Mesenteric fat pad (tissue), 1 donor: ENCODE measurements at regions not wholly inside any gene's neighbourhood (a gene's known extent, or its start where the extent isn't known, plus 50 kb on each side); places are given as distances from the start of the nearest gene placed in this dataset.

Experiments
- DNase-seq: peaks from one replicate; pipeline ENCODE4 v3.0.0-alpha.2; 2020; ENCODE audit warnings: low spot score
- donor health status: DM: yes; HTN: yes; CAD: no.

DNA sequence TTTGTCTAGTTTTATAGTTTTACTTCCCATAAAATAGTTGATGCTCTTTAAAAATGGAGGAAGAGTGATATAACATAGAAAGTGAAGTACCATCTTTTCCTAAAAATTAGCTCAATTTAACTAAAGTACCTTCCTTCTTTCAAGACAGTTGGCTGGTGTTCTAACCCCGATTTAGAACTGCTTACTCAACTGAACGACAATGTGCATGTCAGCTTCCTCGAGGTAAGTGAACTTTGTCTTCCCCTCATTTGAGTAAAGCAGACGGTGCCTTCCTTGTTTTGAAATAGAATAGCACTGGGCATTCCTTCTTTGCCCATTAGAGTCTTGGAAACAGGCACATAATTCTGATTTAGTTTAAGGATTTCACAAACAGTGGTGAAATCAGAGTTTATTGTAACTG, 1519.2 kb downstream of the EFNB2 start:
- DNase-seq = no peak

DNA sequence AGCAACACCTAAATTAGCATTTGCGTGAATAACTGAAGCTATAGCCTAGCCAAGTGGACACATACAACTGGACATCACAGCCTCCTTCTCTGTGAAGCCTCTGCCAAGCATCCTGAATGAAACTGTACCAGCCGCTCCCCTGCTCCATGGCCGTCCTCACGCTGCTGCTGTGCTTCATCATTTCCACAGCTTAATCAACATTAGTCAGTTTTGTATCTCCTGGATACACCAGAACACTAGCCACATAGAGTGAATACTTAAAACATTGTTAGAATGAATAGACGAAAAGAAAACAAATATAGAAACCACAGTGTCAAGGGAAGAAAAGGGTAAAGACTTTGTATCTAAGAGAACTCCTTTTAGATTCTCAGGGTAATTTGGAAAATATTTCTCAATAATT, 1526.9 kb downstream of the EFNB2 start:
- no peak for DNase-seq

DNA sequence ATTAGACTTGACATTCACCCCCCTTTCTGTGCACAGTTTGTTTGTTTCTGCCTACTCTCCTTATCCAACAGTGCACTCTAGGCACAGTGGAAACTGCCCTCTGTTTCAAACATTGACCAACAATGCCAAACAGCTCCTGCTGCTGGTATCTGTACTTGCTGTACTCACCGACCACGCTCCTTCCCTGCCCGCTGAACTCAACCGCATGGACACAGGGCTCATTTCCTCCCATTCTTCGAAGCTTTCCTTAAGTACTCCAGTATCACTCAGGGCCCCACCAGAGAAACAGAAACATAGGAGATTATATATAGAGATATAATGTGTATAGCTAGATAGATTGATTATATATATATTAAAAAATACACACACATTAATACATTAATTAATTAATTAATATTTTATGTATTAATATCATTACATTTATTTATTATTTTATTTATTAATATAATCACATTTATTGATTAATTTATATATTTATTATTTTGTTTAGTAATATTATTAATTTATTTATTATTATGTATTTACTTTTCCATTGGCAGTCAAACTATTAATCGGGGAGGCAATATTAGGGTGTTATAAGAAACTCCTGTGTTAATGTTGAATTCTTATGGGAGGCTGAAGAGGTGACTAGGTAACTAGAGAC, 1528.2 kb downstream of the EFNB2 start:
- DNase-seq = no peak

DNA sequence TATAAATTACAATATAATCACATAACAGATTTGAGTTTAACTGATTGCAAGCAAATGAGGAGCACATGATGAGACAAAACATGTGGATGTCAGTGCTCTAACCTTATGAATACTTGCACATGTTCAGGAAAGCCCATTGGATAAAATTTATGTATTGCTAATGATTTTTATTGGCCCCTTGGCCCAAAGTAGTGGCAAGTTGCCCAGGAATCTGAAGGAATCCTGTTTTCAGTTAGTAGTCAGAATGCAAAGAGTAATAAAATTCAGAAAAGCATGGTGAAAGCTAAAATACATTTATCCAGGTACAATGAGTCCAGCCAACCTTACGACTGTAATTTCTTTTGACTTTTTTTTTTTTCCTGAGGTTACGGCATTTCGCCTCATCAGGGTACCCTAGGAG, 1539.4 kb downstream of the EFNB2 start:
- no peak for DNase-seq

DNA sequence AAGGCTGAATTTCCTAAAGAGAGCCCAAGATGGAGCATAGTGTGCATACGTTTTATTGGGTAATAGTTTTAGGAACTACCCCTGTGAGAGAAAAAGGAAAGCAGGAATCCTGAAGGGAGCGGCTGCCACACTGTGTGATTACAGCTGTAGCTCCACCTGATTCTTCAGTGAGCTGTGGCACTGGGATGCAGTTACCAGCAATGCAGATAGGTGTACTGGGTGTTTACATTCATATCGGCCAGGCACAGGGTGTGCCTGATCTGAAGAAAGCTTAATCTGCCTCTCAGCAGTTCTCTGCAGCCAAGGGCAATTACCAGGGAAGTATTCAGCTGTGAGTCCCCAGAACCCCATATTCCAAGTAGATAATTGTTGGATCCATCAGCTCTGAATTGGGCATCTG, 1541.8 kb downstream of the EFNB2 start:
- DNase-seq = no peak

DNA sequence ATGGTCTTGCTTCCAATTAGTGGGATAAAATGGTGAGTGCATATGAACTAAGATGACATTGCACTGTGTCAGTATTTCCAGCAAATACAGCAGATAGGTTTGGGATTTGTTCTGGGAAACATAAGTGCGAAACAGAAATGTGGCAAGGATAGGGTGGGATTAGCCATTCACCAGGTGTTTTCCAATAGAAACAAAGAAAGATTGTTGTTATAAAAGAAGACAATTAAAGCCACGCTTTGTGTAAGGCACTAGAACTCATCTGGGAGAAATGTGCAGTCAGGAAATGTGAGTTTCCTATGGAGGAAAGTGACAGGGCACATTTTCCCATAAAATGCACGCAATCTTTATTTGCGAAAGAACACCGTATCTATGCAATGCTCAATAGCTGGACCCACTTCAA, 1547.8 kb downstream of the EFNB2 start:
- DNase-seq = no peak

DNA sequence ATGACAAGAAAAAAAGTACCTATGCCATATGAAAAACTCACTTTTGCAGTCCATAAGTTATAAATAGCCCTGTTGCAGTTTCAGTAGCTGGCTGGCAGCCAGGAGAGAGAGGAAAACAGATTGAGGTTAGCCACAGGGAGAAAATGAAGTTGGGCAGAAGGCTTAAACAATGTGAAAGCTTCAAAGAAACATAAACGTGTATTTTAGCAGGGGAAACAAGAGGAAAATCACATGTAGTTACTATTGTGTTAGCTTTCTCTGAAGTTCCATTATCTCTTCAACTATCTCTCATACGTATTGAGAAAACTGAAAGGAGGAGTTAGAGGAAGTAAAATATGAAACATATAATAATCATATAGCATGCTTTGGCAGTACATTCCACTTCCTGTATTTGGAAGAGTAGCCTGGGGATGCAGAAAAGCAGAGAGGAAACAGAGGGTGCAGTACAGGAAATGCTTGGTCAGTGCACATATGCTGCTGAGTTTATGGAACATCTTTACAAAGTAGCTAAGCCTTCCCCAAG, 1551.1 kb downstream of the EFNB2 start:
- no peak for DNase-seq

DNA sequence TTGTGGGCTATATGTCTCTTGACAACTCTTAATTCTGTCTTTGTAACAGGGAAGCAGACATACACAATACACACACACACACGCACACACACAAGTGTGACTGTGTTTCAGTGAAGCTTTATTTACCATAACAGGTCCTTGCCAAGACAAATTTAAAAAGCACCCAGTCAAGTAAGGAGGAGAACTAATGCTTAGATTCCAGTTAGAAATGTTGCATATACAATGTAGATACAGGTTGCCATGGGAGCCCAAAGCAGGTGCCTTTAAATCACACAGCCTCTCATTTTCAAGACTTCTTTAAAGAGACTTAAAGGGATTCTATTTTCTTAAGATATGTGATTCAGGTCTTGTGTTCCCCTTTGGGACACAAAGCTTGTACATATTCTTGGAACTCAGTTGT, 1551.9 kb downstream of the EFNB2 start:
- no peak for DNase-seq

DNA sequence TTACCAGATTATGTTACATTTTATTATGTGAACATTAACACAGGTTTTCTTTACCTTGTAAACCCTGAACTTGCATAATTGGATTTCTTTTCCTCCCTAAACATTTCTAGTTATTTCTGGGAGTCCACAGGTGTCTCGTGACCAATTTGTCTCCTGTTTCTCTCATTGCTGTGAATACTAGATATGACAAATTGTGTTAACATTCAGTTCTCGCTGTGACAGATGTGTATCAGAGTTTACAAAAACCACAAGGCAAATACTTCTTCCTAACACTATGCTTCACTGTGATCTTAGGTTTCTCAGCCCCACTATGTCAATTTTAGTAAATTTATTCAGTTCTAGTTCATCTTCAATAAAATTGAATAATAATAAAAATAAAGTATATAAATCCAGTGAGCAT, 1554.9 kb downstream of the EFNB2 start:
- DNase-seq = no peak

DNA sequence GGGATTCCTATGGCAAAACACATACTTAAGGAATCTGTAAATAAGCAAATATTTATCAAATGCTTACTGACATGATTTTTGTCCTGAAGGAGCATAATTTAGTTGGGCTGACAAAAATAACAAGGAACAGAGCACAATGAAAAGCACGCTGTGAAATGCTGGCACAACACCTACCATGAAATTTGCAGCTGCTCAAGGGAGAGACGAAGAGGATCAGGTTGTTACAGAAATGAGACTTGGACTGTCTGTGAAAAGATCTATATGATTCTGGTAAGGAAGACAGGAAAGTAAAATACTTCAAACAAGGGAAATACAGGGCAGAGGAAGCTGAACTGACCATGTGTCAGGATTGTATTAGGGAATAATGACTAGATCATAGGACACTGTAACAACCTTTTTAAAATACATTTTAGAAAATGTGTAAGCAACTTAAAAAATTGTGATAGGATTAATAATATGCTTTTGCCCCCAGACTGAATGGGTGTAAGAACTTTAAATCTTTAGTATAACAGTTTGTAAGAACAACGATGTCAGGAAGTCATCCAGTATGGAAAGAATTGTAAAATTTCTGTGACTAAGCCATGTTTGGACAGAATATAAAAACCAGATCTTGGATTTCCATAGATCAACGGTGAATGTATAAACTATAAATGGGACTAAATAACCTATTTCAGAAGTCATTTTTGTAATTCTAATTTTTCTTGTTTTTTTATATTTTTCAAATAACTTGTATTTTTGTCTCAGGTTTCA, 1556.0 kb downstream of the EFNB2 start:
- no peak for DNase-seq

DNA sequence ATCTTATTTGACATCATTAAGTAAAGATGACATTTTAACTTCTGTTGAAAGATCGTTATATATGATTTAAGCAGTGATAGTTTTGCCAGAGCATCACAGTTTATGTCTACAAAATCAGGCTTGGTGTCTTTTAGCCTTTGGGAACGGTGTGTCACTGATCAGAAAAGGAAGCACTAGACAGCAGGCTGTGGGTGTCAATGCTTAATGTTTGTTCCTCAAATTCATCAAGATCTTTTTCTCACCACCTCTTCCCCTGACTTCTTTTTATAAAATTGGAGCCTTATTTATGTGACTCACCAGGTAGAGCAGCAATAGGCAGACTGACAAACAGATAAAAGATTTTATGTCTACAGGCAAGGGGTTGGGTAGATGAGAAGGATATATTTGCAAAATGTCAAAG, 1558.5 kb downstream of the EFNB2 start:
- DNase-seq = no peak

DNA sequence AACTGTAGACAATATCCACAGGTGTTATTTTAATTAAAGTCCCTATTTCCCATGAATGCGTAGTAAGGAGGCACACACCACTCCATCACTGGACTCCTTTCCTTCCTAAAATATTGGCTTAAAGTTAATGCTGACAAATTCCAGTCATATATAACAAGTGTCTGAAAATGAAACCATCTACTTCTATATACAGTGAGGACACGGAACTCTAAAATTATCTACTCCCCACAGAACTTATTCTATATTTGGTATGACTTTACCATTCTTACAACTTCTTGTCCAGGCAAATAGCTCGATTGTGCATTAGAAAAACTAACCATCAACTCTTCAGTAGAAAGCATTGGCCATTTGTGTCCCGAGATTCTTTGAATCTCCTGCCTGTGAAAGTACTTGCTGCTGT, 1560.2 kb downstream of the EFNB2 start:
- DNase-seq = no peak

DNA sequence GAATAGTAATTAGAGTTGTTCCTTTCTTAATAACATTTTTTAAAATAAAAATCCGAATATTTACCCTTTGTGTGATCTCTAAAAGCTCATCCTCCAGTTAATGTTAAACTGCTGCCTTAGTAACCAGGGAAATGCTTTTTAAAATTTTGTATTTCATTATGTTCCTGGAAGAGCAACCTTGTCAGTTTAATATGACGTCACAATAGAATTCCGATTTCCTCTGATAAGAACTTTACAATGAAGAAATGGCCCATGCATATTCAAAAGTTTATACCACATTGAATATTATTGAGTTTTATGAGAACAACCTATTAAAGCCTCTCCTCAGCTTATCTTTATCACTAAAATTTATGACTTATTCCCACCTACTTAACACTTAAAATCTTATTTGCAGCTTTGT, 1566.6 kb downstream of the EFNB2 start:
- no peak for DNase-seq

DNA sequence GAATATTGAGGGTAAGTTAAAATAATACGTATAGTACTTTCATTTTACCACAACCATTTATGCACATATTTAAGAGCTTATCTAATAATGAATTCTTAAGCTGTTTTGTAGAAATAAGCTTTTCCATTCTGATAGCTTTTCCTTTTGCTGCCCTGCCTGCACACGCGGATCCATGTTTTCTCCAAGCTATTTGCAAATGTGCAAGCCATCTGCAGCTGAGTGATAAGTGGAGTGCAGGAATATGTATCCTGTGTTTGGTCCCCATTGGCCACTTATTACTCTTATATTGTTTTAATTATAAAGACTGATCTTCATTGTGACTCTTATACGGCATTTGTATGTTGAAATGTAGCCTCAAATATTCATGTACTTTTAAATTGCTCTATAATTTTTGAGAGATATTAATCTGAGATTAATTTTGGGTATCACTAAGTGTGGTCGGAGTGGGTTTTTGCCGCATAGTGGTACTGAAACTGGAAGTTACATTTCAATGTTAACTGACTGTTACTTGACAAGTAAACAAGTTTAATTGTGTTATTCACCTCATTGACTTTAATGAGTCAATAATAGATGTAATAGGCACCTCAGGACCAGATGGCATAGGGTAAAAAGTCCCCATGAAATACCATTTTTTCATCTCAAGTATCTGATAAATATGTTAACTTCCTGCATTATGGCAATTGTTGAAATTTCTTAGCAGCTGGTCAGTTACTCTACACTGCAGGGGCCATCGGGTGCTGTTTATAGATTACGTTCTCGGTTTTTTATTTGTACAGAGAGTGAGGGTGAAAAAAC, 1567.4 kb downstream of the EFNB2 start:
- DNase-seq = no peak

DNA sequence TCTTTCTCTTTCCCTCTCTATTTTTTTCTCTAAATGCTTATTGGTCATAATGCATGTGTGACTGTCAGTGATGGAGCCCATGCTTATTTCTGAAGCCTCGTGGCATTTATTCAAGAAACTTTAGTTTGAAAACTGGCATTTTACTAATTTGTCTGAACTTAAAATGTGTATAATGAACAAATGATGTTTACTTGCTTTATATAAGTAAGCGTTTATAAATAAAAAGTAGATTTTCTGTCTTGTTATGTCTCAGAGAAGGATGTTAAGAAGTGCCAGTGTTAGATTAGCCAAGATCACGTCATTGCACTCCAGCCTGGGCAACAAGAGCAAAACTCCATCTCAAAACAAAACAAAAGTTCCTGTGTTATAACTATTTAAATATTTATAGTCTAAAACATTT, 1568.1 kb downstream of the EFNB2 start:
- DNase-seq = no peak

DNA sequence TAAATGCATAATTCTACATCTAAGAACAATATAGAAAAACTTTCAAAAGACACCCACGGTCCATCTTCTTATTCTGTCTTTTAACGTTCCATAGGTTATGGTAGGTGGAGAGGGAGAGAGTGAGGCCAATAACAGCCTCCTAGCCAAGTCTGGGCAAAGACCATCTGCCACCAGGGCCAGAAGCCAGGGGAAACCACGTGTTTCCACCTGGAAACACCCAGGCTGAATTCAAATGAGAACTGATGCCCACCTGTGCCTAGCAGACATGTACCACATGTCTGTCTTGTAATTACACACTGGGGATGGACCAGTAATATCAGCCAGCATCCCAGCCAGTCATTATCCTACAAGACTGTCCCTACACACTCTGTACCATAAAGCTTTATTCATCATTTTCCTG, 1573.1 kb downstream of the EFNB2 start:
- DNase-seq = no peak

DNA sequence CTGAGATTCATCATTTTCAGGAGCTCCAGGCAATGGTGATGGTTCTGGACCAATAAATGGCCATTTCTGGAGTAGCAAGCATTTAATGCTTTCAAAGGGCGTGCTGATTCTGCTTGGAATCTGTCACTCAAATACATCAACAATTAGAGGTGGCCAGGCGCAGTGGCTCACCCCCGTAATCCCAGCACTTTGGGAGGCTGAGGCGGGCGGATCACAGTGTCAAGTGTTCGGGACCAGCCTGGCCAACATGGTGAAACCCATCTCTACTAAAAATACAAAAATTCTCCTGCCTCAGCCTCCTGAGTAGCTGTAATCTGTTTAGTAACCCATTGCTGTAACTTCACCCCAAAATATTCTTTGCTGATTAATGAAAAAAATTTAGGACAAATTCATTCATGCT, 1574.2 kb downstream of the EFNB2 start:
- no peak for DNase-seq

DNA sequence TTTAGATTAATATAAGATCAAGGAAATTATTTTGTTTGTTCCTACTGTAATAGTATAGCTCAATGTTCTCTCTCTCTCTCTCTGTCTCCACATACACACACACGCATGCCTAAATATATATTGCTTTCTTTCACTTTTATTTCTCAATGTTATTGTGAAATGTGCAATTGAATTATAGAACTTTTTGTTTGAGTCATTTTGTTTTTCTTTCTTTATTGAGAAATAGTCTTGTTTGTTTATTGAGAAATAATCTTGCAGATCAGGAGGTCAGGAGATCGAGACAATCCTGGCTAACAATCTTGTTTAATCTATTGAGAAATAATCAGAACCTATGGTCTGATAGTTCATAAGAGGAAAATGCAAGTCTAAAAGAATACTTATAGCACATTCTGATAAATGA, 1581.3 kb downstream of the EFNB2 start:
- DNase-seq = no peak

DNA sequence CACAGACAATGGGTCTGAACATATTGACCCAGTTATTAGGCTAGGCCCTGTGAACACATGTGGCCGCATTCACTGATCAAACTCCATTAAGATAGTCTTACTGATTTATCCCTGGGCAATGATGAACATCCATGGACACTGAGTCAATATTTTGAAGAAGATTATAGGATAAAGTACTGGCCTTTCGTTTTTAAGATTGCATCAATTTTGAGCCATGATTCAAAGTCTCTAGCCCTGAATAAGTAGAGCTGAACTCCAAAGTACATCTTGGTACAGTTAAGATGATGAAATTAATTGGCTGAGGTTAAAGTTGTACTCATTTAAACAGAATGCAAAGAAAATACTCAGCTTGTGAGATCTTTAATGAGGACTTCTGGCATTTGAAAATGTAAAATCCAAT, 1581.9 kb downstream of the EFNB2 start:
- DNase-seq = no peak

DNA sequence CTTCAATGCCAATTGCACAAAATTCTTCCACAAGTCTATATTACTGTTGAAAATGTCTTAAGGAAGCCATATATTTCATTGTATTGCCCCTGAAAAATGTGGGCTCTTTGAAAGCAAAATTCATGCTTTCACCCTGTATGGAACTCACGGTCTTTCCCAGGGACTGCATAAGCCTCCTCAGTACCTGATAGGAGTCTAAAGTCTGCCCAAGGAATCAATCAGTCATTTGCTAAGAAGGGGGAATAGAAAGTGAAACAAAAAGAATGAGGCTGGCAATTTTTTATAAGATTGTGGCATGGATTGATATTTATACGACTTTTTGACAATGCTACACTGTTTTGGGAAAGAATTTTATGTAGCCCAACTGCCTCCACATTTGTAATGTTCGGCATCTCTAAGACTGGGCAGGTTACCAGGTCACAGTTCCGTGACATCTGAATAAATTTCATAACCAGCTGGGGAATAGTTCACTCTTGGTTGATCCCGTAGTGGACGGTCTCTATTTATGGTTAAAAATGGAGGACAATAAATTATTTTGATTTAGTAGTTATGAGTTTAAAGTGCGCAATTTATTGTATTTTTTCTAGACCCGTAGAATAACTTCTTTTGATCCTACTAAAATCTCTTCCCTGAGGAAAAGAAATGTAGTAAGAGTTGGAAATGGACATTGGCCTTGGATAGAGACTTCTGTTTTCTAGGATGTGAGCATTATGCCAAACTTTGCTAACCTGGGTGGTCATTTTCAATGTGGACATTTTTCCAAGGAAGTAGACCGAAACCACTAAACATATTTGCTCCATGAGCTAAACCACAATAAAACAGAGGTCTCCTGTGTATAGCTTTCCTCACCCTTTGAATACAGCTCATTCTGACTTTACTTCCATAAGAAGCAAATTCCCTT, 1585.4 kb downstream of the EFNB2 start:
- DNase-seq = no peak

DNA sequence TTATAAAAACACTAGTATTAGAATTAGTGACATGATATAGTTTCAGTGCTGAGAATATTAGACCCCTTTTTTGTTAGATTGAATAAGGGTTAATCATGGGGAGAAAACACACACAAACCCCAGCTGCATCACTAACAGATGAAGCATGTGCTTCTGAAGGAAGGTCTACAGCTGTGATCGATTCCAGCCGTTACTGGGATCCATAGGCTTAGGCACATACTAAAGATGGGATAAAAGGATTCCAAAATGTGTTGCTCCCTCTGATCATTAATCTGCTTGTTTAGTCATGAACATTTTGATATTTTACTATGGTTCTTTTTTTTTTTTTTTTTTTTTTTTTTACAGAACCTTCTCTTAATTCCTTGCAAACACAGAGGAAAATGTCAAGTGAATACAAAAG, 1591.3 kb downstream of the EFNB2 start:
- DNase-seq = no peak
